SU-DHL-6 (cell line): ENCODE measurements at regions not wholly inside any gene's neighbourhood (a gene's known extent, or its start where the extent isn't known, plus 50 kb on each side); places are given as distances from the start of the nearest gene placed in this dataset.

Experiments
- CTCF ChIP-seq: fragments of 200-600 bp; sonication (generic); IDR thresholded peaks from one replicate; pipeline ENCODE4 v1.5.1; 2017; ENCODE audit warnings: antibody characterized with exemption, mild to moderate bottlenecking, low read length, moderate library complexity; ENCODE audit not compliant: insufficient read depth, poor library complexity, severe bottlenecking
- EZH2phosphoT487 ChIP-seq: fragments of 200-600 bp; sonication (generic), shearing (Covaris generic); conservative IDR thresholded peaks from 2 replicates; pipeline ENCODE4 v1.6.1; 2018; ENCODE audit warnings: mild to moderate bottlenecking, antibody characterized with exemption, low read length, moderate library complexity, mixed read lengths

- TF ChIP-seq CTCF: no peak
- TF ChIP-seq EZH2phosphoT487: no peak
Measured at GRCh38 chr6:122202576-122203137, 196.8 kb upstream of the HSF2 start.
